ENCODE measurements at regions not wholly inside any gene's neighbourhood (a gene's known extent, or its start where the extent isn't known, plus 50 kb on each side); places are given as distances from the start of the nearest gene placed in this dataset.
"Not testable (repeated sequence)": the region's sequence is repeated elsewhere in the genome, so short reads cannot be mapped to it uniquely, and the experiment has no call there.

DNA sequence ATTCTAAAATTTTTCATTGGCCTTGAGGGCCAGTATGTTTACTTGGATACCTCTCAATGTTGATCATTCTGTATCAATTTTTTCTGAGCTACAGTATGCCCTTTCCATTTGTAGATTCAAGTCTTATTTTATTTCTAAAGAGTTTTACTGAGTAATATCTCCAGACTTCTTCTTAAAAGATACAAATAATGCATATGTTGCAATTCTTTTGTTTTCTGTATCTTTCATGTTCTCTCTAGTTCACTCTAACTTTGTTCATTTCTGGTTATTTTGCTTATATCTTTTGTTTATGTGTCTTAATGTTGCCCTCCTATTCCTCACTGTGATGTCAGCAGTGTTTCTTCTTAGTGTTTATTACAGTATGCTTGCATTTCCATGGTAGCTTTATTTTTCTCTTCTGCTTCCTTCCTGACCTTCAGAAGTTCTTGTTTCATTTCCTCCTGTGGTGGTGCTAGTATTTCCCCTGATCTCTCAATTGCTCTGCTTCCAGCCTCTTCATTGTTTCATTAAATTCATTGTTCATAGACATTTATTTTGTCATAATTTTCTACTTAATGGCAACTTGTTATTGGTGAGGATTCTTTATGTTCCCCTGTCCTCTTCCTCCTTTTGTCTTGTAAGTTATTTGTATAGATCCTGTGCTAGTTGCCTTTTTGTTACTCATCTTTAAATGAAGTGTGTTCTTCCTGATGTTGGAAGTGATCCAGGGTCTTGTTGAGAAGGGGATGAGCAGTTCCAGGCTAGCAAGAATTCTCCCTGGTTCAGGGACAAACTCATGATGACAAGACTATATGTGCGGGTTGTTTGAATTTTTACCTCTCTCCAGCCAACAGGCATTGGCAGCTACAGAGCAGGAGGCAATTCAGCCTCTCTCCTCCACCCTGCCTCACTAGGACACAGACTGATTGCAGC lies 160.8 kb downstream of the DEPDC1B start:
- intact Hi-C loops (cut with DNase I), result no loop called here
- TF ChIP-seq, protein P1, sequence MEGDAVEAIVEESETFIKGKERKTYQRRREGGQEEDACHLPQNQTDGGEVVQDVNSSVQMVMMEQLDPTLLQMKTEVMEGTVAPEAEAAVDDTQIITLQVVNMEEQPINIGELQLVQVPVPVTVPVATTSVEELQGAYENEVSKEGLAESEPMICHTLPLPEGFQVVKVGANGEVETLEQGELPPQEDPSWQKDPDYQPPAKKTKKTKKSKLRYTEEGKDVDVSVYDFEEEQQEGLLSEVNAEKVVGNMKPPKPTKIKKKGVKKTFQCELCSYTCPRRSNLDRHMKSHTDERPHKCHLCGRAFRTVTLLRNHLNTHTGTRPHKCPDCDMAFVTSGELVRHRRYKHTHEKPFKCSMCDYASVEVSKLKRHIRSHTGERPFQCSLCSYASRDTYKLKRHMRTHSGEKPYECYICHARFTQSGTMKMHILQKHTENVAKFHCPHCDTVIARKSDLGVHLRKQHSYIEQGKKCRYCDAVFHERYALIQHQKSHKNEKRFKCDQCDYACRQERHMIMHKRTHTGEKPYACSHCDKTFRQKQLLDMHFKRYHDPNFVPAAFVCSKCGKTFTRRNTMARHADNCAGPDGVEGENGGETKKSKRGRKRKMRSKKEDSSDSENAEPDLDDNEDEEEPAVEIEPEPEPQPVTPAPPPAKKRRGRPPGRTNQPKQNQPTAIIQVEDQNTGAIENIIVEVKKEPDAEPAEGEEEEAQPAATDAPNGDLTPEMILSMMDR (IDR thresholded peaks at IDR 0.05), result no peak
- TF ChIP-seq POLR2A (IDR thresholded peaks at IDR 0.05) (no peak), POLR2AphosphoS5 (IDR thresholded peaks at IDR 0.05; ENCODE audit: insufficient read depth in 1 of 2, low read depth in 1 of 2) (no peak)
- Histone ChIP-seq H3K27ac (no peak overlapping the region), H3K36me3 (no peaks in the 10 kb centered on the region), H3K4me1 (no peaks in the 10 kb centered on the region), H3K4me3 (no peak overlapping the region), H3K27me3 (no peaks in the 10 kb centered on the region), H3K9me3 (no peaks in the 10 kb centered on the region)
- no peak for DNase-seq (ENCODE audit: extremely low spot score in 2 of 2)

DNA sequence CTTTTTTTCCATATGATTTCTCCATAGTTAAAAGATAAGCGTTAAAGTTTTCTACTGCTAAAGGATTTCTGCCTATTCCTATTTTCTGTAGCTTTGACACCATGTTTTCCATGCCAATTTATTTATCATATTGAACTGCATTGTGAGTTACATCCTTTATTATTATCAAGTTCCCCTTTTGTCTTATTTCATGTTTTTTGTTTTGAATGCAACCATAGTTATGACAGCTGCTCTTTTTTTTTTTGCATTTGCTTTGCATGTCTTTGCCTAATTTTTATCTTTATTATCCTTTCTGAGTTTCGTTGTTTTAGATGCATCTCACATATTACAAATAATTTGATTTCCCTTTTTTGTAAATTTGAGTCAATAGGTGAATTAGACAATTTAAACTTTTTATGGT lies 161.5 kb downstream of the DEPDC1B start:
- intact Hi-C loops (cut with DNase I), result no loop called here
- Histone ChIP-seq H3K27me3 (no peaks in the 10 kb centered on the region), H3K9me3 (no peaks in the 10 kb centered on the region), H3K4me1 (no peaks in the 10 kb centered on the region), H3K4me3 (no peak overlapping the region), H3K36me3 (no peaks in the 10 kb centered on the region), H3K27ac (no peak overlapping the region)
- TF ChIP-seq, protein P1 (IDR thresholded peaks at IDR 0.05), result no peak
- TF ChIP-seq POLR2A (IDR thresholded peaks at IDR 0.05) (no peak), POLR2AphosphoS5 (IDR thresholded peaks at IDR 0.05; ENCODE audit: insufficient read depth in 1 of 2, low read depth in 1 of 2) (no peak)
- DNase-seq (ENCODE audit: extremely low spot score in 2 of 2), result no peak

DNA sequence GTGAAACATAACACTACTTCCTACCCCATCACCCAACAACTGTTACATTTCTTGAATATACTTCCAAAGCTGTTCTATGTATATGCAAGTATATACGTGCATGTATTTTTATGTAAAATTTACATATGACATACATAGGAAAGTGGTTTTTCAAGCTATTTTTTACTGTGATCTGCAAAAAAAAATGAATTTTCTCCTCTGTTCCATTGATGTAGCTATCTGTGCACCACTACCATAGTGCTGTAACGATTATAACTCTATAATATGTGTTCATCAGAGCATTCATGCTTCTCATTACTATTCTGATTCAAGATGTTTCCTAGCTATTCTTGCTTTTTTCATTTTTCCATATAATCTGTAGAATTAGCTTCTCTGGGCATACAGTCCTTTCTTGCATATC lies 164.0 kb downstream of the DEPDC1B start:
- DNase-seq (ENCODE audit: extremely low spot score in 2 of 2), result no peak
- no peak overlapping the region for H3K4me3 ChIP-seq
- no peaks in the 10 kb centered on the region for H3K4me1 ChIP-seq
- no peaks in the 10 kb centered on the region for H3K36me3 ChIP-seq
- no peak overlapping the region for H3K27ac ChIP-seq
- H3K27me3 ChIP-seq, result no peaks in the 10 kb centered on the region
- intact Hi-C loops (cut with DNase I), result no loop called here
- no peaks in the 10 kb centered on the region for H3K9me3 ChIP-seq
- TF ChIP-seq, protein P1 (IDR thresholded peaks at IDR 0.05), result no peak
- TF ChIP-seq POLR2A (IDR thresholded peaks at IDR 0.05), result no peak
- no peak for TF ChIP-seq POLR2AphosphoS5 (IDR thresholded peaks at IDR 0.05; ENCODE audit: insufficient read depth in 1 of 2, low read depth in 1 of 2)

DNA sequence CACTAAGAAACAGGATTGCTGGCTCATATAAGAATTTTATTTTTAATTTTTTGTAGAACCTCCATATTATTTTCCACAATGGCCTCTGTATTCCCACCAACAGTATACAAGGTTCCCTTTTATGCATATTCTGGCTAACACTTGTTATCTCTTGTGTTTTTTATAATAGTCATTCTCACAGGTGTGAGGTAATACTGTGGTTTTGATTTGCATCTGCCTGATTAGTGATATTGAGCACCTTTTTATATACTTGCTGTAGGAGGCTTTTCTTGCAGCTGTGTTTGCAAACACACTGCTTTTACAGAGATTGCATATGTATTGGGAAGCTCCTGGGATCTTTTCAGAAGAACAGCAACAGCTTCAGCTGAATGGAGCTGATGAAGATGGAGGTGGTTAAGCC lies 164.8 kb downstream of the DEPDC1B start:
- TF ChIP-seq POLR2A (IDR thresholded peaks at IDR 0.05), result no peak
- no peak for TF ChIP-seq POLR2AphosphoS5 (IDR thresholded peaks at IDR 0.05; ENCODE audit: insufficient read depth in 1 of 2, low read depth in 1 of 2)
- TF ChIP-seq, protein P1 (IDR thresholded peaks at IDR 0.05), result no peak
- Histone ChIP-seq H3K36me3 (no peaks in the 10 kb centered on the region), H3K9me3 (no peaks in the 10 kb centered on the region), H3K27ac (no peak overlapping the region), H3K4me1 (no peaks in the 10 kb centered on the region), H3K27me3 (no peaks in the 10 kb centered on the region), H3K4me3 (no peak overlapping the region)
- DNase-seq (ENCODE audit: extremely low spot score in 2 of 2), result no peak
- intact Hi-C loops (cut with DNase I), result no loop called here

DNA sequence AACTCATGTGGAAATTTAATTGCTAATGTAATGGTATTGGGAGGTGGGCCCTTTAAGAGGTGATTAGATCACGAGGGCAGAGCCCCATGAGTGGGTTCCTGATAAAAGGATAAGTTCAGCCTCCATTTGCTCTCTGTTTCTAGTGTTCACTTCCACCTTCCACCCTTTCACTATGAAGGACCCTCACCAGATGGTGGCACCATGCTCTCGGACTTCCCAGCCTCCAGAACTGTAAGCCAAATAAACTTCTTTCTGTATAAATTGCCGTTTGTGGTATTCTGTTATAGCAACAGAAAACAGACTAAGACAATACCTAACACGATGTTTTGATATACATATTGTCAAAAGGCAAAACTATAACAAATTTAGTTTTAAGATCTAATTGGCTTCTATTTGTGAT lies 166.2 kb downstream of the DEPDC1B start:
- DNase-seq (ENCODE audit: extremely low spot score in 2 of 2), result no peak
- Histone ChIP-seq H3K9me3 (no peaks in the 10 kb centered on the region), H3K4me1 (no peaks in the 10 kb centered on the region), H3K27ac (no peak overlapping the region), H3K36me3 (no peaks in the 10 kb centered on the region), H3K4me3 (no peak overlapping the region), H3K27me3 (no peaks in the 10 kb centered on the region)
- TF ChIP-seq POLR2AphosphoS5 (IDR thresholded peaks at IDR 0.05; ENCODE audit: insufficient read depth in 1 of 2, low read depth in 1 of 2) (no peak), POLR2A (IDR thresholded peaks at IDR 0.05) (no peak)
- TF ChIP-seq, protein P1 (IDR thresholded peaks at IDR 0.05), result no peak
- intact Hi-C loops (cut with DNase I), result no loop called here

DNA sequence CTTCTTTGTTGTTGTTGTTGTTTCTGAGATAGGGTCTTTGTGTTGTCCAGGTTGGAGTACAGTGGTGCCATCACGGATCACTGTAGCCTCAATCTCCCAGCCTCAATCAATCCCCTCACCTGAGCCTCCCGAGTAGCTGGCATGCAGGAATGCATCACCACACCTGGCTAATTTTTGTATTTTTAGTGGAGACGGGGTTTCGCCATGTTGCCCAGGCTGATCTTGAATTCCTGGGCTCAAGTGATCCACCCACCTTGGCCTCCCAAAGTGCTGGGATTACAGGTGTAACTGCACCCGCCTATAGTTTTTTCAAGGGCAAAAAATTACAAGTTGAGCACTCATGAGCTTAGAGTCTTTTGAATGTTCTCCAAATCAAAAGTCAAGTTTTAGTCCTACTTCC lies 167.2 kb downstream of the DEPDC1B start:
- H3K36me3 ChIP-seq; H3K4me1 ChIP-seq; H3K4me3 ChIP-seq; H3K27me3 ChIP-seq; intact Hi-C loops (cut with DNase I); H3K9me3 ChIP-seq; H3K27ac ChIP-seq; DNase-seq (ENCODE audit: extremely low spot score in 2 of 2): not testable (repeated sequence)

DNA sequence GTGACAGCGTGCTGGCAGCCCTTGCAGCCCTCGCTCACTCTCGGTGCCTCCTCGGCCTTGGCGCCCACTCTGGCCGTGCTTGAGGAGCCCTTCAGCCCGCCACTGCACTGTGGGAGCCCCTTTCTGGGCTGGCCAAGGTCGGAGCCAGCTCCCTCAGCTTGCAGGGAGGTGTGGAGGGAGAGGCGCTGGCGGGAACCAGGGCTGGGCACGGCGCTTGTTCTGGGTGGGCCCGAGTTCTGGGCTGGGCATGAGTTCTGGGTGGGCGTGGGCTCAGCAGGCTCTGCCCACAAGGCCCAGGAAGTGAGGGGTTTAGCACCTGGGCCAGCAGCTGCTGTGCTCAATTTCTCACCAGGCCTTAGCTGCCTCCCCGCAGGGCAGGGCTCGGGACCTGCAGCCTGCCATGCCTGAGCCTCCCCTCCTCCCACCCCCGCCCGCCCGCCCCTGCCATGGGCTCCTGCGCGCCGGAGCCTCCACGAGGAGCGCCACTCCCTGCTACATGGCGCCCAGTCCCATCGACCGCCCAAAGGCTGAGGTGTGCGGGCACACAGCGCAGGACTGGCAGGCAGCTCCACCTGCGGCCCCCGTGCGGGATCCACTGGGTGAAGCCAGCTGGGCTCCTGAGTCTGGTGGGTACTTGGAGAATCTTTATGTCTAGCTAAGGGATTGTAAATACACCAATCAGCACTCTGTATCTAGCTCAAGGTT lies 169.7 kb downstream of the DEPDC1B start:
- H3K27me3 ChIP-seq; intact Hi-C loops (cut with DNase I); H3K4me3 ChIP-seq; H3K9me3 ChIP-seq; H3K4me1 ChIP-seq; H3K27ac ChIP-seq; DNase-seq (ENCODE audit: extremely low spot score in 2 of 2); H3K36me3 ChIP-seq: not testable (repeated sequence)
